Activated CD4-positive, alpha-beta T cell treated with anti-CD3 and anti-CD28 coated beads, Interleukin-2, amount 50 U/mL, for 16 hours (primary cell): ENCODE measurements at regions not wholly inside any gene's neighbourhood (a gene's known extent, or its start where the extent isn't known, plus 50 kb on each side); places are given as distances from the start of the nearest gene placed in this dataset.

ENCODE experiments used
- DNase-seq: peaks from one replicate; pipeline ENCODE4 v3.0.0-alpha.2; 2020

GRCh38 chr10:83945982-83946718 lies 193.2 kb upstream of the GHITM start:
- DNase-seq = no peak

GRCh38 chr10:83952314-83952713 lies 187.0 kb upstream of the GHITM start:
- DNase-seq = no peak

- no peak for DNase-seq
Observed at GRCh38 chr10:83953589-83953988, 185.7 kb upstream of the GHITM start.

GRCh38 chr10:83954193-83954799 lies 185.0 kb upstream of the GHITM start:
- DNase-seq = no peak

GRCh38 chr10:83955406-83955805 lies 183.9 kb upstream of the GHITM start:
- DNase-seq = no peak

GRCh38 chr10:83957168-83957947 lies 182.0 kb upstream of the GHITM start:
- DNase-seq = no peak

- no peak for DNase-seq
Observed at GRCh38 chr10:83959328-83959727, 180.0 kb upstream of the GHITM start.

- DNase-seq = no peak
Observed at GRCh38 chr10:83960125-83960524, 179.2 kb upstream of the GHITM start.

- no peak for DNase-seq
Observed at GRCh38 chr10:83961620-83962019, 177.7 kb upstream of the GHITM start.

- no peak for DNase-seq
Observed at GRCh38 chr10:83963446-83963845, 175.9 kb upstream of the GHITM start.

- no peak for DNase-seq
Observed at GRCh38 chr10:83965473-83965872, 173.8 kb upstream of the GHITM start.

- no peak for DNase-seq
Observed at GRCh38 chr10:83968052-83968451, 171.3 kb upstream of the GHITM start.

- no peak for DNase-seq
Observed at GRCh38 chr10:83978681-83979383, 160.5 kb upstream of the GHITM start.

GRCh38 chr10:83982812-83983211 lies 156.5 kb upstream of the GHITM start:
- DNase-seq = no peak

GRCh38 chr10:83983578-83984255 lies 155.6 kb upstream of the GHITM start:
- no peak for DNase-seq

- no peak for DNase-seq
Observed at GRCh38 chr10:83984256-83984640, 155.1 kb upstream of the GHITM start.

GRCh38 chr10:83986800-83987199 lies 152.5 kb upstream of the GHITM start:
- DNase-seq = no peak

GRCh38 chr10:83987216-83987615 lies 152.1 kb upstream of the GHITM start:
- DNase-seq = no peak

- no peak for DNase-seq
Observed at GRCh38 chr10:83988435-83988834, 150.9 kb upstream of the GHITM start.

GRCh38 chr10:83990126-83990525 lies 149.2 kb upstream of the GHITM start:
- DNase-seq = no peak

GRCh38 chr10:83991986-83992753 lies 147.1 kb upstream of the GHITM start:
- peak; percentile 26 for DNase-seq

- DNase-seq = no peak
Observed at GRCh38 chr10:83994325-83994724, 145.0 kb upstream of the GHITM start.
